RPMI7951 (cell line): ENCODE measurements at regions not wholly inside any gene's neighbourhood (a gene's known extent, or its start where the extent isn't known, plus 50 kb on each side); places are given as distances from the start of the nearest gene placed in this dataset.
"Not testable (repeated sequence)": the region's sequence is repeated elsewhere in the genome, so short reads cannot be mapped to it uniquely, and the experiment has no call there.

Experiments used
- DNase-seq: peaks from one replicate; pipeline ENCODE4 v3.0.0-alpha.2; 2012; ENCODE audit warnings: low read depth

DNA sequence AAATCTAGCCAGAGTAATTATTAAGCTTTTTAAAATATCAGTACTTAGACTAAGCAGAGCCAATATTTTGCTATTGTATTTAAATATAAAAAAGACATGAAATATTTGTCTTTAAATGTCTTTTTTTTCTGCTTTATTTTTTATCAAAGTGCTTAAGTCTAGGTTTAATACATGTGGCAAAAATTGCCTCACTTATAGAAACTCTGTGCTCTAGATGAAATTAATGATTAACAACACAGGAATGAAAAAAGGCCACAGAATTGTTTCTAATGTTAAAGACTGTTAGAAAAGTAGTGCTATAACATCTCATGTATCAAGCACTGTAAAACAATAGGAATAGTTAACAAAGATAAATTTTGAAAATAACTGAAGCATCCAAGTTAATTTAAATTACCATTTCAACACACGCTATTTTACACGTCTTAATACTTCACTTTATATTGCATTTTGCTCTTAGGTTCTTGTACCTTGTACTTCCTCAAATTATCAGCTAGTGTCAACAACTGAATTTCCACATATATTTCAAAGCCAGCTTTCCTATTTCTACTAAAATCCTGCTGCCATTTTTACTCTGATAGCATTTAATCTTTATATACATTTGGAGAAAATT is 1515.1 kb downstream of the HACE1 start:
- DNase-seq, result no peak

DNA sequence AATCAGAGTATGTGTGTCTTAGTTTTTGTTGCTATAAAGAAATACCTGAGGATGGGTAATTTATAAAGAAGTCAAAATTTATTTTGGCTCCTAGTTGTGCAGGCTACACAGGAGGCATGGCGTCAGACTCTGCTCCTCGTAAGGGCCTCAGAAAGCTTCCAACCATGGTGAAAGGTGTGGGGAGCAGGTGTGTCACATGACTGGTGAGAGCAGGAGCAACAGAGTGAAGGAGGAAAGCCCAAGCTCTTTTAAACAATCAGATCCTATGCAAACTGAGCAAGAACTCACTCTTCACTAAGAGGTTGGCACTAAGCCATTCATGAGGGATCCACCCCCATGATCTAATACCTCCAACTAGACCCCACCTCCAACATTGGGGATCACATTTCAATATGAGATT is 1524.3 kb downstream of the HACE1 start:
- no peak for DNase-seq

DNA sequence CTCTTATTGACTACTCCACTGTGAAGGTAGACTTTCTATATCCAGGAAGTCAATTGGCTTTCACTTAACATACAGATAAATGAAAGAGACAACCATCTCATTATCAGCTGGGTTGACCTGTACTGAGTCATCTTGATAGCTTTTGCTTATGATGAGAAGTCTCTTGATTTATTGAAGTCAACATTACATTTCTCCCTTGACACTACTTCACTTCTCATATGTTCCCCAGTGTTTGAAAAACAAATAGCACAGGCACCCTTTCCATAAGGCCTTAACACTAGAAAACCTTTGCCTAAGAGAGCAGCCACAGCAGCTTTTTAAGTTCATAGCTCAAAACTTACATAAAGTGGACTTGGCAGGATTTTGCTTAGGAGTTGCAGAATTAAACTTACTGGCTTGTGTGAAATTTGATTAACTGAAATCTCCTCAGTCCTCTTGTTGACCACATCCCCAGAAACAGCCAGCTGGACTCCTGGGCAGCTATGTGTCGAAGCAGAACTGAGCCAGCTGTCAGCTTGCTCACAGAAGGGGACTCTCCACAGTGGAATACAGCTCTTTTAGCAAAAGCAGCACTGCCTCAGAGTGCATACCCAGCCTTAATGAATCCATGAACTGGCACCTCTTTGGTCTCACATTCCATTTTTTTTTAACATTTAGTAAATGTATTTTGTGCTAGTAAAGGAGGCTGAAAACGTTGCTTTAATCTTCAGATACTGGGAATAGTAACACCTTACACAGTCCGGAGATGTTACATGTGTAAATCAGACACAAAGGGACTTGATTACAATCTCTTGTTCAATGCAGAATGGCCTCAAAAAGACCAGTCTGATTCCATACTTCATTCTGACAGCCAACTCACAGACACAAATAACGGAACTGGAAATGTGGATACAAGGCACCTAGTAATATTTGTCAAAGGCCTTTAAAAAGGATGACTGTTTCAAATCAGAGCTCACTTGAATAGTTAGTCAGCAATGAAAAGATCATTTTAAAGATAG is 1532.7 kb downstream of the HACE1 start:
- no peak for DNase-seq

DNA sequence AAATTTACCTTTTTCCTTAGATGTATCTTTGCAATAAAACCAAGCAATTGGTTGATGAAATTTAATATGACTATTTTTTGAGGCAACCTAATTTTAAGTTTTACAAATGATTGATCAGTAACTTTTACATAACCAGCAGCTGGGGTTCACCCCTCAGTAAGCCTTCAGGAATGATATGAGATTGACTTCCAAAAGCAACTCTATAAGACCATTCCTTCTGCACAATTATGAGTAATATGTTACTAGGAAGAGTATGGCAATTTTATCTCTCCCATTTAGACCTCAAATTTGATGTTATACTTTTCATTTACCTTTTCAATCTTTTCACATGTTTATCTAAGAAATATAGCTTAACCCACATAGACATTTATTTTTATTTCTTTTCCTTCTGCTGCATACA is 1546.3 kb downstream of the HACE1 start:
- no peak for DNase-seq

DNA sequence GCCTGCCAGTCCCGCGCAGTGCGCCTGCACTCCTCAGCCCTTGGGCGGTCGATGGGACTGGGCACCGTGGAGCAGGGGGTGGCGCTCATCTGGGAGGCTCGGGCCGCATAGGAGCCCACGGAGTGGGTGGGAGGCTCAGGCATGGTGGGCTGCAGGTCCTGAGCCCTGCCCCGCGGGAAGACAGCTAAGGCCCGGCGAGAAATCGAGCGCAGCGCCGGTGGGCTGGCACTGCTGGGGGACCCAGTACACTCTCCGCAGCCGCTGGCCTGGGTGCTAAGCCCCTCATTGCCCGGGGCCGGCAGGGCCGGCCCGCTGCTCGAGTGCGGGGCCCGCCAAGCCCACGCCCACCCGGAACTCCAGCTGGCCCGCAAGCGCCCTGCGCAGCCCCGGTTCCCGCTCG is 1565.3 kb downstream of the HACE1 start:
- not testable (repeated sequence) for DNase-seq

DNA sequence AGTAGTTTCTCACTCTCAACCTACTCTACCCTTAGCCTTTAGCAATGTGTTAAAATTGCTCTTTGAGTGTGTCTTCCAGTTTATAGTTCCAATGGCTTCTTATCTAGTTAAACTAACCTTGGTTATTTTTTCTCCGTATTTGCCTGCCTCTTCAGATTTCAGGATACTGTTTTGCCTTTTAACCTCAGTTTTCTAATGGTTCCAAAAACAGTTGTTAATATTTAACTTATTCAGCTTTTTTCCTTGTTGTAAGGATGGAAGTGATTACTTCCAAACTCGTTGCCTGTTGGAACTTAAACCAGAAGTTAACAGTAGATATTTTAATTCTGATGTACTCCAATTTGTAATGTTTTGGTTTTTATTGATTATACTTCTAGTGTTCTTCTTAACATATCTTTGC is 1574.9 kb downstream of the HACE1 start:
- no peak for DNase-seq

DNA sequence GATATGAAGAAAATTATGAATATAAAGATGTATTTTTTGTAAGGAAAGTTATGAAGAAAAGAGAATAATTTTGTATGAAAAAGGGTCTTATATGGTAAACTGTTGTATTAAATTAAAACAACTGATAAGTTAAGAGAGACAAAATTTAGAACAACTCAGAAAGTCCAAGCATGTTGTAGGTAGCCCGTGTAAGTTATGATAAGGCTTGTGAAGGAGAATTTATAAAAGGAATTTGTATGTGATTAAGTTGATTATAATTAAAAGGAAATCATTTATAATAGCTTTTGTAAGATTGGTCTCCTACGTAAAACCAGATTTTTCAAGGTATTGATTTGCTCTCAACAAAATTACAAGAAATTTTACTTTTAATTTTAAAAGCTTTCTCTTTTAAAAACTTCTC is 1579.3 kb downstream of the HACE1 start:
- DNase-seq, result no peak

DNA sequence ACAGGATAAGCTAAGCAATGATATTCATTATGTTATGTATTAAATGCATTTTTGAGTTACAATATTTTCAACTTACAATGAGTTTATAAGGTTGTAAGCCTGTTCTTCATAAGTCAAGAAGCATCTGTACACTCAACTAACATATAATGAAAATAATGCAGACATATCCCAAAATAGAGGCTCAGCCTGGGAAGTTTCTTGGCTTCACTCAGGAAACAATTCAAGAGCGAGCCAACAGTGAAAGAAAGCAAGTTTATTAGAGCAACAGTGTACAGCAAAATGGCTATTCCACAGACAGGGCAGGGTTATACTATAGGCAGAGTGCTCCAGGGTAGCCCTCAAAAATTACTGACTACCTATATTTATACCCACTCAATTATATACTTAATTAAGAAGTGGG is 1581.8 kb downstream of the HACE1 start:
- no peak for DNase-seq

DNA sequence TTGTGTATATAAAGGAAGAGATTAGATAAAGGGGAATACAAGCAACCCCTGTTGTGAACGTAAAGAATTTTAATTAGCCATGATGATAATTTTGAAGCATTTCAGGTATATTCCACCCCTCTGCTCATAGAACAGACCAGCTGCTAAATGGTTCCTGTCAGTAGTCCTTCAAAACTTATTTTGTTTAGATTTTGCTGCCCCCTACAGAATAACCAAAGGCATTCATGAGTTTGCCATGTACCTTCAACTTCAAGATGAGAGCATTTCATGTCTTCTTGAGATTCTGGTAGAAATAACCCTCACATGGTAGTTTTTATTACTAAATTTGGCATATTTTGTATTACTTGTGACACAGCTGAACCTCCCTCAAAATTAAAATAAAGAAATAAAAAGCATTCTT is 1586.7 kb downstream of the HACE1 start:
- no peak for DNase-seq

DNA sequence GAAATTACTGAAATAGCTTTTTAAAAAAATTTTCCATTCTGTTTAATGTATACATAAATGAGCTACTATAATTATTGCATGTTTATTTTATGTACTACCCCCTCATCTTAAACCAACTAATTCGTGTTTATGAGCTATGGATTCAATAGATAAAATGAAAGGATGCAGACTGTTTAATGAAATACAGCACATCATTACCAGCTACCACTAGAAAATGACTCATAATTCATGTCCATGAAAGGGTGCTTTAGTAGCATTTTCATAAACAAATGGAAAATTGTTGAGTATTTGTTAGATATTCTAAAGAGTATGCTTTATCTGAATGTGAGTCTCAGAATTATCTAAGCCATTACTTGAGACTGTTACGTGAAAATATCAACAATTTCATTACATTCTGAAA is 1590.1 kb downstream of the HACE1 start:
- no peak for DNase-seq

DNA sequence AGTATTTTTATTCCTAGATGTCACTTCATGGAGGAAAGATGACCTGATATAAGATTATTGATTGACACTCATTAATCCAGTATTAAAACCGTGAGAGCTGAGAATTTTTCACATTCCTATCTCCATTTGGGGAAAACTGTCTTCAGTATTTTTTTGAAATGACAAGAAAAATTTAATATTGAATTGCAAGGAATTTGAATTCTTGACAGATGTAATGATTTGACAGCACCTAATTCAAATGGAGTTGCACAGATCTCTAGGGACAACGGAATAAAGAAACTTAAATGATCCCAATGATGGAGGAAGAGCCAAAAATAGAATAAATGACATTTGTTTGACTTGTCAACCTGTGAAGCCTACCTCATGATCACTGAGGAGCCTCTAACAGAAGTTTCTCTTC is 1591.4 kb downstream of the HACE1 start:
- DNase-seq, result no peak

DNA sequence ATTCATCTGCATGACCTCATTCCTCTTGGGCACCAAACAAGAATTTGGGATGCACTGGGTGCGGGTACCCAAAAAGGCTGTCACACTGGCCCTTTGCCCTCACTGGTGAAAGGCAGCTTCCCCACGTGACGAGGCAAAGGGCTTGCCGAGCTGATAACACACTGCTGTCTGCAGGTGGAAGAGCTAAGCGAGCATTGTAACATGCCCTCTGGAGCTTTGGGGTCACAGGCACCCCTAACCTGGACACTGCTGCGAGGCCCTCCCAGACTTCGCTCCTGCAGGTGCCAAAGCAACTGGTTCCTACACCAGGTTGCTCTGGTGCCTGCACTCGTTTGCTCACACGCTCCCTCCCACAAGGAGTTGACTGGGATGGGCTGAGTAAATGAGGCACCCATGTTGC is 1595.7 kb downstream of the HACE1 start:
- no peak for DNase-seq

DNA sequence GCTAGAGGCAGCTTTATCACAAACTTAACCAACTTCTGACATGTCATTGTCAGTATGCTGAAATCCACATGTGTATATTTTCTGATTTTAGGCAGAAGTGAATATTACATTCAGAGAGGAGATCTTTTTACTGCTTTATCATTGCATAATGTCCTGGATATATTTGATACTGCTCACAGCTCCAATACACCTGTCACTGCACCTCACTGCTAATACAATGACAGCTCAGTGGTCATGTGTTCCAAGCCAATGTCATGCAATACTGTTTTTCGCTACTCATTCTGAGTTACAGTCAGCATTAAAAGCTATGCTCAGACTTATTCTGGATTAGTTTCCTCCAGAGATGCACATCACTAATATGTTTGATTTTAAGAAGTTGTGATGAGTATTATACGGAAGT is 1604.6 kb downstream of the HACE1 start:
- no peak for DNase-seq

DNA sequence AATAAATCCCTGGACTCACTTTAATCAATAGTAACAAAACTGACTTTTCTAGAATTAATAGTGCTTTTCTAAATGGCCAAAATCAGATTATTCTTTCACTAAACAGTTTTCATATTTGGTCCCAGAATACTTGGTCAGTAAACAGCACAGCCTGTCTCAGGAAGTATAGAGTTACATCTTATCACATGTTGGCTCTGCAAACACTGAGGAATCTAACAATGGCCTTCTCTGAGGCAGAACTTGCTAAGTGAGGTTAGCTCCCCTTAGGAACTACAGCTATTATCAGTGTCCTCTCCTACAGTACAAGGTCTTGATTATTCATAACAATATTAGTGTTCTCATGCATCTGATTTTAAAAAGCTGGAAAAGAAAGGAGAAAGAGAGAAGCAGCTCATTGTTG is 1622.8 kb downstream of the HACE1 start:
- DNase-seq, result no peak

DNA sequence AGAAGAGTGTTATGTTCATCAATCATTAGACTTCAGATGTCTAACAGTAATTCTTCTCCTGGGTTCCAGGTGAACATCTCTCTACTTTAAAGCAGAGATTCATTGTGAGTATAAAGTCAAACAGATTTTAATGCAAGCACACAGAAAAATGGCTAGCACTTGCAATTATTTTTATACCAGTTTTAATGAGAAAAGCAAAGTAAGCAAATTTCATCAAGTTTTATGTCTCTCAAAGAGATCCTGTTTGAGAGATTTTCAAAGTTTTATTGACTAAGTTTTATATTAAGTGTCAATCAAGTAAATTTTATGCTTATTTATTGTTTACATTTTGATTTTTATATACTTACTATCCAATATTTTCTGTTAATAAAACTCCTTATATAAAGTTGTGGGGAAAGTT is 1628.5 kb downstream of the HACE1 start:
- no peak for DNase-seq

DNA sequence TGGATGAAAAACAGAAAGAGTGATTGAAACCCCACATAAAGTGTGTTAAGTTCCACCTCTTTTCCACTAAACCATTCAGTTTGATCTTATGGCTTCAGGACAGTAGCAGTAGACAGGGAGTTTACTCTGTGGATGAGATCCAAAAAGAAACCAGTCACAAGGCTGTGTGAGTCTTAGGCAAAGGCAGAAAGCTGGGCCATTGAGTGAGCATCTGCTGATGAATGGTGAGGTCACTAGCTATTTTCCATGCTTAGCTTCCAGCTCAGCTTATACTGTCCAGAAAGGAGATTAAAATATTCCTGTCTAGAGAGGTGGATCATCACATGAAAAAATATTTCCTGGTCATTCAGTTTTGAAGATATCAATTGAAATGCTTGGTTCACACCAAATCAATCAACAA is 1643.9 kb downstream of the HACE1 start:
- DNase-seq, result no peak

DNA sequence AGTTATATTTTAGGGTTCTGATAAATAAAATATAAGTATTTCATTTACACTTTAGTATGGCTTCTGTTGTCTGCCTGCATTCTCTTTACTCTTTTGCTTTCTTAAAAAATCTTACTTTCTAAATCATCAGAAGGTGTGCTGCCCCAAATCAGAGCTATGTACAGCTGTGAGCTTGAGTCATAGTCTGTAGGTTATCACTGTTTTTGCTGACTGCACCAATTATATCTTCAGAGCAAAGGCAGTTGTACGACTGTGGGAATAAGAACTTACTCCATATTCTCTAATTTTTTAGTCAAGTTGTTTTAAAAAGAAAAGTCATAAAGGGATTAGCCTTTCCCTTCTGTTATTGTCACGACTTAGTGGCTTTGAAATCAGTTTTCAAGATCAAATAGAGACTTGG is 1649.0 kb downstream of the HACE1 start:
- DNase-seq, result no peak

DNA sequence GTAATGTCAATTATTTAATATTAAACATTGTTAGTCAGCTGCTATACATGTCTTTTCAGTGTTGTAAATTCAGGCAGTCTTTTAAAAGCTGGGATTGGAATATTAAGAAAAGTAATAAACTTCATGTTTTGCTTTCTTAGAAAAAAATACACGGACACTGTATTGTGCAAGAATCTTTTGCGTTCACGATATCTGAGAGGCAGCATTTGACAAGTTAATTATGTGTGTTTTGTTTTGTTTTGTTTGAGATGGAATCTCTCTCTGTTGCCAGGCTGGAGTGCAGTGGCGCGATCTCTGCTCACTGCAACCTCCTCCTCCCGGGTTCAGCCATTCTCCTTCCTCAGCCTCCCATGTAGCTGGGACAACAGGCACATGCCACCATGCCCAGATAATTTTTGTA is 1661.3 kb downstream of the HACE1 start:
- no peak for DNase-seq

DNA sequence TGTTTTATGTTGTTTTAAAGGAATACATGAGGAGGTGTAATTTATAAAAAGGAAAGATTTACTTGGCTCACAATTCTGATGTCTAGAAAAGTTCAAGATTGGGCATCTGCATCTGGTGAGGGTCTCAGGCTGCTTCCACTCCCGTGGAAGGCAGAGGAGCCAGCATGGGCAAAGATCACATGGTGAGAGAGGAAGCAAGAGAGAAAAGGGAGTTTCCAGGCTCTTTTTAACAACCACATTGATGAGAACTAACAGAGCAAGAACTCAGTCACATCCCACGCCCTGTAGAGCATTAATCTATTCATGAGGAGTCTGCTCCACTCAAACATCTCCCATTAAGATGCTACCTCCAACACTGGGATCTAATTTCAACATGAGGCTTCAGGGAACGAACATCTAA is 1666.3 kb downstream of the HACE1 start:
- no peak for DNase-seq

DNA sequence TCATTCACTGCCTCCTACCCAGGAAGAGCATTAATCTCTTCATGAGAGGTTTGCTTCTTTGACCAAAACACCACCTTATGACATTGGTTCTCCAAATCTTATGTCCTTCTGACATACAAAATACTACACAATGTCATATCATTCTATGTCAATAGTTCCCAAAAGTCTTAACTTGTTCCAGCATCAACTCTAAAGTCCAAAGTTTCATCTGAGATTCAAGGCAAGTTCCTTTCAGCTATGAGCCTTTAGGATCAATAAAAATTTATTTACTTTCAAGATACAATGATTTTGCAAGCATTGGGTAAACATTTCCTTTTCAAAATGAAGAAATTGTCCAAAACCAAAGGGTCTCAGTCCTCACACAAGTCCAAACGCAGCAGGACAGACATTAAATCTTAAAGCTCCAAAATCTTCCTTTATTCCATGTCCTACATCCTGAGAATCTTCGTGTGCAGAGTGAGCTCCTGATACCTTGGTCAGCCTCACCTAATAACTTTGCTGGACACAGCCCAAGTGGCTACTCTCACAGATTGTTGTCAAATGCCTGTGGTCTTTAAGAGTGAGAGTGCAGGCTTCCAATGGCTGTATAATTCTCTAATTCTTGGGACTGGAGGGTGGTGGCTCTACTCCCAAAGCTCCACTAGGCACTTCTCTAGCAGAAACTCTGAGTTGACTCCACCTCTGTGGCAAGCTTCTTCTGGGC is 1668.2 kb downstream of the HACE1 start:
- DNase-seq, result no peak

DNA sequence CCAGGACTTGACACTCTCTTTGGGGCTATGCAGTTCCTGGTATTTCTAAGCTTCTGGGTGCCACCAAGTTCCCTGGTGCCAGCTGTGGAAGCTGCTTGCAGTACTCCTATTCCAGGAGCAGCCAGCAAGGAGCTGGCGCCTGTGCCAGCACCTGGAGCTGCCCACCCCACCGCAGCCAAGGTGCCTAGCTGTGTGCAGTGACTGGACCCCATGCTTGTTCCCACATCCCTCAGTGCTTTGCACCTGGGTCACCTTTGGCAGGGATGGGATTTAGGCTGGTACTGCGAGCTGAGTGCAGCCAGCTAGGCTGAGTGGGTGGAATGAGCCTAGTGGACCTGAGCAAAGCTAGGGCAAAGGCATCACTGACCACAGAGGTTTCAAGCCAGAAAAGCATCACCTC is 1674.9 kb downstream of the HACE1 start:
- DNase-seq, result no peak

DNA sequence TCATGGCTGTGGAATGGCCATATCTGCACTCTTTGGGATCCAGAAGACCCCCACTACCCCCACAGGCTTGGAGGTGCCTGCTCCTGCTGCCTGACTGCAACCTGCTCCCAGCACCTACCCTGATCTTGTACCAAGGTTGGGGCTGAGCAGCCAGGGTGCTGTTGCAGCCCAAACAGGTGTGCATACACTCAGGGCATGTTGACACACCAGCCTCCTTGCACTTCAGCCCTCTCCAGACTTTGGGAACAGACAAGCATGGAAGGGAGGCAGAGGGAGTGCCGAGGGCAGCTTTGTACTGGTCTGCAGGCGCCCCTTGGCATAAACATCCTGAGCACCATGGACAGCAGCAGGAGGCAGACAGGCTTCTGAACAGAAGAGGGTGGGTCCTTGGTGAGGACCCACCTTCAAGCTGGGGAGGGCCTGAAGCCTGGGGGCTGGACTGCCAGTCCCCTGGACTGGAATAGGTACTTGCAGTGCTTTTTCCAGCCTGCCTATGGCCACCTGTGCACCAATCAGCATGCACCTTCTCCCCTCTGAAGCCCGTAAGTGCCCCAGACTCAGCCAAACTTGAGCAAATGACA is 1675.8 kb downstream of the HACE1 start:
- DNase-seq, result no peak
